ENCODE measurements at regions not wholly inside any gene's neighbourhood (a gene's known extent, or its start where the extent isn't known, plus 50 kb on each side); places are given as distances from the start of the nearest gene placed in this dataset.

- TF ChIP-seq CREB1 (IDR thresholded peaks at IDR 0.05; ENCODE audit: low read depth) (no peak), TAF1 (IDR thresholded peaks at IDR 0.05; ENCODE audit: low read depth) (no peak), NFIC (IDR thresholded peaks at IDR 0.05) (no peak), YY1 (IDR thresholded peaks at IDR 0.05; ENCODE audit: low read depth) (no peak), EGR1 (IDR thresholded peaks at IDR 0.05) (no peak), FOXM1 (IDR thresholded peaks at IDR 0.05; ENCODE audit: borderline replicate concordance, low read depth) (no peak)
Observed at GRCh38 chr10:8398771-8399170, 344.3 kb downstream of the GATA3 start.
